Uterus (tissue), 2 donors: ENCODE measurements at regions not wholly inside any gene's neighbourhood (a gene's known extent, or its start where the extent isn't known, plus 50 kb on each side); places are given as distances from the start of the nearest gene placed in this dataset.

ENCODE experiments used
- POLR2A ChIP-seq, 2 donors: fragments of 450-650 bp; IDR thresholded peaks; one replicate each; pipeline ENCODE4 v1.6.1; 2016; ENCODE audit warnings: antibody characterized with exemption in 2 of 2, mild to moderate bottlenecking in 1 of 2, moderate library complexity in 1 of 2
- TF ChIP-seq, protein P1 (sequence below), 4 experiments: fragments of 200-600 bp in 2 of 4; fragments of 450-650 bp in 2 of 4; sonication (generic) in 2 of 4; IDR thresholded peaks; one replicate each; pipeline ENCODE4 v1.5.1; 2016 to 2019; ENCODE audit warnings: antibody characterized with exemption in 4 of 4, mild to moderate bottlenecking in 2 of 4, moderate library complexity in 1 of 4

DNA sequence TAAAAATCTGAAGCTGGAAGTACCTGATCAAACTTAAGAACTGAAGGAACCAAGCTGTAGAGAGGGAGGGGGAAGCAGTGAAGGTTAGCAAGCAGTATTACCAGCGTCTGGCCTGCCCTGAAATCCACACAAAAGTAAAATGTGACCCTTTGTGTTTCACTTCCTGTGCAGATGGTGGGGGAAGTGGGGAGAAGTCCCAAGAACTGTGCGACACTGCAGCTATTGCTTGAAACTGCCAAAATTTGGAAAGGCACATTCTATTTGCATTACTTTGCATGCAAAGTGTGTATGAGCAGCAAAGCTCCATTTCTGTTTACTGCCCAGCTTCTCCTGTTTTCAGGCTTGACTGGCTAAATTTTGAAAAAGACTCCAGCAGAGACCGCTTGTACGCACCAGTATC is 72.1 kb upstream of the BMAL1 start:
- TF ChIP-seq POLR2A (IDR thresholded peaks at IDR 0.05), result no peak
- TF ChIP-seq, protein P1, sequence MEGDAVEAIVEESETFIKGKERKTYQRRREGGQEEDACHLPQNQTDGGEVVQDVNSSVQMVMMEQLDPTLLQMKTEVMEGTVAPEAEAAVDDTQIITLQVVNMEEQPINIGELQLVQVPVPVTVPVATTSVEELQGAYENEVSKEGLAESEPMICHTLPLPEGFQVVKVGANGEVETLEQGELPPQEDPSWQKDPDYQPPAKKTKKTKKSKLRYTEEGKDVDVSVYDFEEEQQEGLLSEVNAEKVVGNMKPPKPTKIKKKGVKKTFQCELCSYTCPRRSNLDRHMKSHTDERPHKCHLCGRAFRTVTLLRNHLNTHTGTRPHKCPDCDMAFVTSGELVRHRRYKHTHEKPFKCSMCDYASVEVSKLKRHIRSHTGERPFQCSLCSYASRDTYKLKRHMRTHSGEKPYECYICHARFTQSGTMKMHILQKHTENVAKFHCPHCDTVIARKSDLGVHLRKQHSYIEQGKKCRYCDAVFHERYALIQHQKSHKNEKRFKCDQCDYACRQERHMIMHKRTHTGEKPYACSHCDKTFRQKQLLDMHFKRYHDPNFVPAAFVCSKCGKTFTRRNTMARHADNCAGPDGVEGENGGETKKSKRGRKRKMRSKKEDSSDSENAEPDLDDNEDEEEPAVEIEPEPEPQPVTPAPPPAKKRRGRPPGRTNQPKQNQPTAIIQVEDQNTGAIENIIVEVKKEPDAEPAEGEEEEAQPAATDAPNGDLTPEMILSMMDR (IDR thresholded peaks at IDR 0.05), result no peak
